NT2/D1 (cell line): ENCODE measurements at regions not wholly inside any gene's neighbourhood (a gene's known extent, or its start where the extent isn't known, plus 50 kb on each side); places are given as distances from the start of the nearest gene placed in this dataset.

Experiments used
- SUZ12 ChIP-seq: IDR thresholded peaks from 2 replicates; pipeline ENCODE4 v1.6.1; 2011; ENCODE audit not compliant: insufficient read length, insufficient read depth; ENCODE audit errors: extremely low read depth
- YY1 ChIP-seq: IDR thresholded peaks from 2 replicates; pipeline ENCODE4 v1.6.1; 2011; ENCODE audit not compliant: insufficient read length, insufficient read depth
- ZNF274 ChIP-seq: IDR thresholded peaks from 2 replicates; pipeline ENCODE4 v1.6.1; 2011; ENCODE audit warnings: mild to moderate bottlenecking, low read depth, low read length

DNA sequence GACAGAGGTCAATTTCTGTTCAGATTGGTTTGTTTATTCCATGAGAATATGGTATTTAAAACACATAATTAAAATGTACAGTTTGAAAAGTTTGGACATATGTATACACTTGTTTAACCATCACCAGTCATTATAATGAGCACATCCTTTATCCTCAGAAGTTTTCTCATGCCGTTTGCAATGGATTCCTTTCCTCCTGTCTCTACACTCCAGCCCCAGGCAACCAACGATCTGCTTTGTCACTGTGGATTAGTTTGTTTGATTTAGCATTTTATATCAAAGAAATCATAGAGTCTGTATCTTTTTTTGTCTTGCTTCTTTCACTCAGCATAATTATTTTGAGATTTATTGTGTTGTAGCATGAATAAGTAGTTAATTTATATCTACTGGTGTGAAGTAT lies 243.0 kb upstream of the TRAM1L1 start:
- TF ChIP-seq YY1 (no peak), ZNF274 (no peak), SUZ12 (no peak)
